WTC11 (cell line): ENCODE measurements at regions not wholly inside any gene's neighbourhood (a gene's known extent, or its start where the extent isn't known, plus 50 kb on each side); places are given as distances from the start of the nearest gene placed in this dataset.

Source experiments
- ATF3 ChIP-seq: sonication (generic); formaldehyde crosslinking; conservative IDR thresholded peaks from 2 replicates; pipeline ENCODE4 v1.8.1; 2022; ENCODE audit warnings: mild to moderate bottlenecking, missing genetic modification reagents
- FOXK1 ChIP-seq: sonication (generic); formaldehyde crosslinking; IDR thresholded peaks from 2 replicates; pipeline ENCODE4 v1.8.0; 2022; ENCODE audit warnings: mild to moderate bottlenecking, moderate library complexity, missing genetic modification reagents
- FOXP4 ChIP-seq: sonication (generic); formaldehyde crosslinking; IDR thresholded peaks from 2 replicates; pipeline ENCODE4 v1.8.0; 2022; ENCODE audit warnings: mild to moderate bottlenecking, missing genetic modification reagents
- HMGA2 ChIP-seq: fragments of 250-450 bp; sonication (Bioruptor Pico); IDR thresholded peaks from 2 replicates; pipeline ENCODE4 v1.4.0; 2021; ENCODE audit warnings: mild to moderate bottlenecking, moderate library complexity
- HMGXB4 ChIP-seq: sonication (generic); formaldehyde crosslinking; IDR thresholded peaks from 2 replicates; pipeline ENCODE4 v1.8.1; 2023; ENCODE audit warnings: mild to moderate bottlenecking, moderate library complexity, missing genetic modification reagents
- JUN ChIP-seq: sonication (generic); formaldehyde crosslinking; IDR thresholded peaks from 2 replicates; pipeline ENCODE4 v1.8.0; 2023; ENCODE audit warnings: mild to moderate bottlenecking, missing genetic modification reagents
- NR3C1 ChIP-seq: sonication (generic); formaldehyde crosslinking; conservative IDR thresholded peaks from 2 replicates; pipeline ENCODE4 v1.8.1; 2023; ENCODE audit warnings: low read depth, mild to moderate bottlenecking, missing genetic modification reagents
- RELA ChIP-seq: sonication (generic); formaldehyde crosslinking; IDR thresholded peaks from 2 replicates; pipeline ENCODE4 v1.8.1; 2022; ENCODE audit warnings: missing genetic modification reagents, mild to moderate bottlenecking, borderline replicate concordance
- TP53 ChIP-seq: sonication (generic); formaldehyde crosslinking; IDR thresholded peaks from 2 replicates; pipeline ENCODE4 v1.8.1; 2023; ENCODE audit warnings: mild to moderate bottlenecking, missing genetic modification reagents
- TF ChIP-seq, protein P1 (sequence below): sonication (generic); formaldehyde crosslinking; IDR thresholded peaks from 2 replicates; pipeline ENCODE4 v1.8.0; 2023; ENCODE audit warnings: missing genetic modification reagents, mild to moderate bottlenecking, borderline replicate concordance
- TF ChIP-seq, protein P2 (sequence below): sonication (generic); formaldehyde crosslinking; IDR thresholded peaks from 2 replicates; pipeline ENCODE4 v1.8.1; 2023; ENCODE audit warnings: mild to moderate bottlenecking, missing genetic modification reagents, moderate library complexity
- TF ChIP-seq, protein P3 (sequence below): fragments of 250-450 bp; sonication (Bioruptor Pico); IDR thresholded peaks from 2 replicates; pipeline ENCODE4 v1.9.0; 2021; ENCODE audit warnings: mild to moderate bottlenecking, borderline replicate concordance
- TF ChIP-seq, protein P4 (sequence below): sonication (generic); formaldehyde crosslinking; IDR thresholded peaks from 2 replicates; pipeline ENCODE4 v1.8.0; 2023; ENCODE audit warnings: mild to moderate bottlenecking, missing genetic modification reagents
- TF ChIP-seq, protein P5 (sequence below): fragments of 250-450 bp; sonication (Bioruptor Pico); IDR thresholded peaks from 2 replicates; pipeline ENCODE4 v1.9.0; 2021; ENCODE audit warnings: mild to moderate bottlenecking

DNA sequence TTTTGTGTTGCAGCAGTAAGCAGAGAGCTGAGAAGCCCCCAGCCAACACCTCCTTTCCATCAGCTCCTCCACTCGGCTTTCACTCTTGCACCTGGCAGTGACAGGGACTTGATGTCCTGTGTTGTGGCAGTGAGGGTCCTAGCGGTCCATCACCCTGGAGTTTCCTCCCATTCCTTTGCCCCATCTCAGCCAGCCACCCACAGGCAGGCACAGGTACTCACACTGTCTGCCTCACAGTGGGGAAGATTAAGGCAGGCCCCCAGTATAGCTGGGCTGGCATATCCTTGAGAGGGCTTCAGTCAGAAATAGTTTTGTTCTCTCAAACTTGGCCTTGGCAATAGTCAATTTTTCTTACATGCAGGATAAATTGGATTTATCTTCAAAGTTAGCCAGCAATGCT, 362.7 kb downstream of the GADD45G start (continued):
- TF ChIP-seq, protein P1, sequence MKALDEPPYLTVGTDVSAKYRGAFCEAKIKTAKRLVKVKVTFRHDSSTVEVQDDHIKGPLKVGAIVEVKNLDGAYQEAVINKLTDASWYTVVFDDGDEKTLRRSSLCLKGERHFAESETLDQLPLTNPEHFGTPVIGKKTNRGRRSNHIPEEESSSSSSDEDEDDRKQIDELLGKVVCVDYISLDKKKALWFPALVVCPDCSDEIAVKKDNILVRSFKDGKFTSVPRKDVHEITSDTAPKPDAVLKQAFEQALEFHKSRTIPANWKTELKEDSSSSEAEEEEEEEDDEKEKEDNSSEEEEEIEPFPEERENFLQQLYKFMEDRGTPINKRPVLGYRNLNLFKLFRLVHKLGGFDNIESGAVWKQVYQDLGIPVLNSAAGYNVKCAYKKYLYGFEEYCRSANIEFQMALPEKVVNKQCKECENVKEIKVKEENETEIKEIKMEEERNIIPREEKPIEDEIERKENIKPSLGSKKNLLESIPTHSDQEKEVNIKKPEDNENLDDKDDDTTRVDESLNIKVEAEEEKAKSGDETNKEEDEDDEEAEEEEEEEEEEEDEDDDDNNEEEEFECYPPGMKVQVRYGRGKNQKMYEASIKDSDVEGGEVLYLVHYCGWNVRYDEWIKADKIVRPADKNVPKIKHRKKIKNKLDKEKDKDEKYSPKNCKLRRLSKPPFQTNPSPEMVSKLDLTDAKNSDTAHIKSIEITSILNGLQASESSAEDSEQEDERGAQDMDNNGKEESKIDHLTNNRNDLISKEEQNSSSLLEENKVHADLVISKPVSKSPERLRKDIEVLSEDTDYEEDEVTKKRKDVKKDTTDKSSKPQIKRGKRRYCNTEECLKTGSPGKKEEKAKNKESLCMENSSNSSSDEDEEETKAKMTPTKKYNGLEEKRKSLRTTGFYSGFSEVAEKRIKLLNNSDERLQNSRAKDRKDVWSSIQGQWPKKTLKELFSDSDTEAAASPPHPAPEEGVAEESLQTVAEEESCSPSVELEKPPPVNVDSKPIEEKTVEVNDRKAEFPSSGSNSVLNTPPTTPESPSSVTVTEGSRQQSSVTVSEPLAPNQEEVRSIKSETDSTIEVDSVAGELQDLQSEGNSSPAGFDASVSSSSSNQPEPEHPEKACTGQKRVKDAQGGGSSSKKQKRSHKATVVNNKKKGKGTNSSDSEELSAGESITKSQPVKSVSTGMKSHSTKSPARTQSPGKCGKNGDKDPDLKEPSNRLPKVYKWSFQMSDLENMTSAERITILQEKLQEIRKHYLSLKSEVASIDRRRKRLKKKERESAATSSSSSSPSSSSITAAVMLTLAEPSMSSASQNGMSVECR (CRISPR knock-in tag) = no peak
- TF ChIP-seq NR3C1 (no peak), RELA (CRISPR knock-in tag) (no peak), HMGA2 (no peak), TP53 (CRISPR knock-in tag) (no peak), JUN (no peak), HMGXB4 (CRISPR knock-in tag) (no peak), ATF3 (CRISPR knock-in tag) (no peak), FOXP4 (CRISPR knock-in tag) (no peak), FOXK1 (CRISPR knock-in tag) (no peak)
- TF ChIP-seq, protein P2, sequence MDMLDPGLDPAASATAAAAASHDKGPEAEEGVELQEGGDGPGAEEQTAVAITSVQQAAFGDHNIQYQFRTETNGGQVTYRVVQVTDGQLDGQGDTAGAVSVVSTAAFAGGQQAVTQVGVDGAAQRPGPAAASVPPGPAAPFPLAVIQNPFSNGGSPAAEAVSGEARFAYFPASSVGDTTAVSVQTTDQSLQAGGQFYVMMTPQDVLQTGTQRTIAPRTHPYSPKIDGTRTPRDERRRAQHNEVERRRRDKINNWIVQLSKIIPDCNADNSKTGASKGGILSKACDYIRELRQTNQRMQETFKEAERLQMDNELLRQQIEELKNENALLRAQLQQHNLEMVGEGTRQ = no peak
- TF ChIP-seq, protein P3, sequence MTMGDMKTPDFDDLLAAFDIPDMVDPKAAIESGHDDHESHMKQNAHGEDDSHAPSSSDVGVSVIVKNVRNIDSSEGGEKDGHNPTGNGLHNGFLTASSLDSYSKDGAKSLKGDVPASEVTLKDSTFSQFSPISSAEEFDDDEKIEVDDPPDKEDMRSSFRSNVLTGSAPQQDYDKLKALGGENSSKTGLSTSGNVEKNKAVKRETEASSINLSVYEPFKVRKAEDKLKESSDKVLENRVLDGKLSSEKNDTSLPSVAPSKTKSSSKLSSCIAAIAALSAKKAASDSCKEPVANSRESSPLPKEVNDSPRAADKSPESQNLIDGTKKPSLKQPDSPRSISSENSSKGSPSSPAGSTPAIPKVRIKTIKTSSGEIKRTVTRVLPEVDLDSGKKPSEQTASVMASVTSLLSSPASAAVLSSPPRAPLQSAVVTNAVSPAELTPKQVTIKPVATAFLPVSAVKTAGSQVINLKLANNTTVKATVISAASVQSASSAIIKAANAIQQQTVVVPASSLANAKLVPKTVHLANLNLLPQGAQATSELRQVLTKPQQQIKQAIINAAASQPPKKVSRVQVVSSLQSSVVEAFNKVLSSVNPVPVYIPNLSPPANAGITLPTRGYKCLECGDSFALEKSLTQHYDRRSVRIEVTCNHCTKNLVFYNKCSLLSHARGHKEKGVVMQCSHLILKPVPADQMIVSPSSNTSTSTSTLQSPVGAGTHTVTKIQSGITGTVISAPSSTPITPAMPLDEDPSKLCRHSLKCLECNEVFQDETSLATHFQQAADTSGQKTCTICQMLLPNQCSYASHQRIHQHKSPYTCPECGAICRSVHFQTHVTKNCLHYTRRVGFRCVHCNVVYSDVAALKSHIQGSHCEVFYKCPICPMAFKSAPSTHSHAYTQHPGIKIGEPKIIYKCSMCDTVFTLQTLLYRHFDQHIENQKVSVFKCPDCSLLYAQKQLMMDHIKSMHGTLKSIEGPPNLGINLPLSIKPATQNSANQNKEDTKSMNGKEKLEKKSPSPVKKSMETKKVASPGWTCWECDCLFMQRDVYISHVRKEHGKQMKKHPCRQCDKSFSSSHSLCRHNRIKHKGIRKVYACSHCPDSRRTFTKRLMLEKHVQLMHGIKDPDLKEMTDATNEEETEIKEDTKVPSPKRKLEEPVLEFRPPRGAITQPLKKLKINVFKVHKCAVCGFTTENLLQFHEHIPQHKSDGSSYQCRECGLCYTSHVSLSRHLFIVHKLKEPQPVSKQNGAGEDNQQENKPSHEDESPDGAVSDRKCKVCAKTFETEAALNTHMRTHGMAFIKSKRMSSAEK (CRISPR knock-in tag) = no peak
- TF ChIP-seq, protein P4, sequence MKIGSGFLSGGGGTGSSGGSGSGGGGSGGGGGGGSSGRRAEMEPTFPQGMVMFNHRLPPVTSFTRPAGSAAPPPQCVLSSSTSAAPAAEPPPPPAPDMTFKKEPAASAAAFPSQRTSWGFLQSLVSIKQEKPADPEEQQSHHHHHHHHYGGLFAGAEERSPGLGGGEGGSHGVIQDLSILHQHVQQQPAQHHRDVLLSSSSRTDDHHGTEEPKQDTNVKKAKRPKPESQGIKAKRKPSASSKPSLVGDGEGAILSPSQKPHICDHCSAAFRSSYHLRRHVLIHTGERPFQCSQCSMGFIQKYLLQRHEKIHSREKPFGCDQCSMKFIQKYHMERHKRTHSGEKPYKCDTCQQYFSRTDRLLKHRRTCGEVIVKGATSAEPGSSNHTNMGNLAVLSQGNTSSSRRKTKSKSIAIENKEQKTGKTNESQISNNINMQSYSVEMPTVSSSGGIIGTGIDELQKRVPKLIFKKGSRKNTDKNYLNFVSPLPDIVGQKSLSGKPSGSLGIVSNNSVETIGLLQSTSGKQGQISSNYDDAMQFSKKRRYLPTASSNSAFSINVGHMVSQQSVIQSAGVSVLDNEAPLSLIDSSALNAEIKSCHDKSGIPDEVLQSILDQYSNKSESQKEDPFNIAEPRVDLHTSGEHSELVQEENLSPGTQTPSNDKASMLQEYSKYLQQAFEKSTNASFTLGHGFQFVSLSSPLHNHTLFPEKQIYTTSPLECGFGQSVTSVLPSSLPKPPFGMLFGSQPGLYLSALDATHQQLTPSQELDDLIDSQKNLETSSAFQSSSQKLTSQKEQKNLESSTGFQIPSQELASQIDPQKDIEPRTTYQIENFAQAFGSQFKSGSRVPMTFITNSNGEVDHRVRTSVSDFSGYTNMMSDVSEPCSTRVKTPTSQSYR = no peak
- TF ChIP-seq, protein P5, sequence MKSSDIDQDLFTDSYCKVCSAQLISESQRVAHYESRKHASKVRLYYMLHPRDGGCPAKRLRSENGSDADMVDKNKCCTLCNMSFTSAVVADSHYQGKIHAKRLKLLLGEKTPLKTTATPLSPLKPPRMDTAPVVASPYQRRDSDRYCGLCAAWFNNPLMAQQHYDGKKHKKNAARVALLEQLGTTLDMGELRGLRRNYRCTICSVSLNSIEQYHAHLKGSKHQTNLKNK (CRISPR knock-in tag) = no peak
- TF ChIP-seq, all 79 proteins: peak for 0
